WTC11 (cell line): ENCODE measurements at regions not wholly inside any gene's neighbourhood (a gene's known extent, or its start where the extent isn't known, plus 50 kb on each side); places are given as distances from the start of the nearest gene placed in this dataset.

ENCODE experiments used
- ATAC-seq: fragments of 200-7000 bp; cut with Tn5 transposase; 2 replicates; pipeline ENCODE4 v1.10.0; 2021; ENCODE audit warnings: mild to moderate bottlenecking, moderate library complexity
- CTCF ChIA-PET: fragments of 300-600 bp; sonication (Branson Sonifier 250); formaldehyde crosslinking; loops from one replicate; lab custom pipeline; 2021; ENCODE audit warnings: antibody characterized with exemption; lab: Charles Lee
- POLR2A ChIA-PET: fragments of 350-600 bp; sonication (Branson Sonifier 250); formaldehyde crosslinking; loops from one replicate; lab custom pipeline; 2021; ENCODE audit warnings: antibody characterized with exemption; lab: Charles Lee
- DNase-seq: peaks from one replicate; pipeline ENCODE4 v3.0.0; 2021; ENCODE audit warnings: low spot score
- H3K27ac Mint-ChIP-seq: 2 replicates; pipeline ENCODE4 v1.8.0; 2021; ENCODE audit warnings: mixed read lengths
- H3K27me3 Mint-ChIP-seq: 2 replicates; pipeline ENCODE4 v1.8.0; 2021; ENCODE audit warnings: low read depth, mild to moderate bottlenecking, moderate library complexity, mixed read lengths
- H3K36me3 Mint-ChIP-seq: 2 replicates; pipeline ENCODE4 v1.8.0; 2021; ENCODE audit warnings: mixed read lengths
- H3K4me1 Mint-ChIP-seq: 2 replicates; pipeline ENCODE4 v1.8.0; 2022; ENCODE audit warnings: mixed read lengths
- H3K4me3 Mint-ChIP-seq: 2 replicates; pipeline ENCODE4 v1.8.0; 2021; ENCODE audit warnings: mild to moderate bottlenecking, moderate library complexity, mixed read lengths
- H3K9me3 Mint-ChIP-seq: 2 replicates; pipeline ENCODE4 v1.8.0; 2021; ENCODE audit warnings: mixed read lengths
- ATF1 ChIP-seq: sonication (generic); formaldehyde crosslinking; IDR thresholded peaks from 2 replicates; pipeline ENCODE4 v1.8.1; 2023; ENCODE audit warnings: mild to moderate bottlenecking, moderate library complexity, missing genetic modification reagents
- HMGA2 ChIP-seq: fragments of 250-450 bp; sonication (Bioruptor Pico); IDR thresholded peaks from 2 replicates; pipeline ENCODE4 v1.4.0; 2021; ENCODE audit warnings: mild to moderate bottlenecking, moderate library complexity
- MXD4 ChIP-seq: fragments of 250-450 bp; sonication (Bioruptor Pico); IDR thresholded peaks from 2 replicates; pipeline ENCODE4 v1.8.0; 2021; ENCODE audit warnings: mild to moderate bottlenecking, moderate library complexity, borderline replicate concordance
- NFE2L1 ChIP-seq: sonication (generic); formaldehyde crosslinking; IDR thresholded peaks from 2 replicates; pipeline ENCODE4 v1.8.1; 2023; ENCODE audit warnings: missing genetic modification reagents
- NR2C2 ChIP-seq: sonication (generic); formaldehyde crosslinking; IDR thresholded peaks from 2 replicates; pipeline ENCODE4 v1.8.0; 2022; ENCODE audit warnings: mild to moderate bottlenecking, missing genetic modification reagents
- PRRX2 ChIP-seq: fragments of 250-450 bp; sonication (Bioruptor Pico); IDR thresholded peaks from 2 replicates; pipeline ENCODE4 v1.8.0; 2021; ENCODE audit warnings: mild to moderate bottlenecking
- TEAD4 ChIP-seq: sonication (generic); formaldehyde crosslinking; IDR thresholded peaks from 2 replicates; pipeline ENCODE4 v1.8.0; 2022; ENCODE audit warnings: mild to moderate bottlenecking, missing genetic modification reagents
- ZNF138 ChIP-seq: sonication (generic); formaldehyde crosslinking; conservative IDR thresholded peaks from 2 replicates; pipeline ENCODE4 v1.8.1; 2022; ENCODE audit warnings: mild to moderate bottlenecking, moderate library complexity, missing genetic modification reagents
- ZNF423 ChIP-seq: fragments of 250-450 bp; sonication (Bioruptor Pico); IDR thresholded peaks from 2 replicates; pipeline ENCODE4 v2.1.2; 2022; ENCODE audit warnings: mild to moderate bottlenecking, moderate library complexity
- ZNF671 ChIP-seq: fragments of 250-450 bp; sonication (Bioruptor Pico); IDR thresholded peaks from 2 replicates; pipeline ENCODE4 v1.8.0; 2021; ENCODE audit warnings: mild to moderate bottlenecking
- TF ChIP-seq, protein P1 (sequence below): sonication (generic); formaldehyde crosslinking; conservative IDR thresholded peaks from 2 replicates; pipeline ENCODE4 v1.8.1; 2023; ENCODE audit warnings: mild to moderate bottlenecking, low read depth, missing genetic modification reagents, moderate library complexity
- TF ChIP-seq, protein P2 (sequence below): sonication (generic); formaldehyde crosslinking; IDR thresholded peaks from 2 replicates; pipeline ENCODE4 v1.8.1; 2023; ENCODE audit warnings: mild to moderate bottlenecking, missing genetic modification reagents, borderline replicate concordance
- TF ChIP-seq, protein P3 (sequence below): sonication (generic); formaldehyde crosslinking; IDR thresholded peaks from 2 replicates; pipeline ENCODE4 v1.8.1; 2022; ENCODE audit warnings: mild to moderate bottlenecking, missing genetic modification reagents, moderate library complexity, borderline replicate concordance
- TF ChIP-seq, protein P4 (sequence below): sonication (generic); formaldehyde crosslinking; IDR thresholded peaks from 2 replicates; pipeline ENCODE4 v1.8.0; 2023; ENCODE audit warnings: missing genetic modification reagents, mild to moderate bottlenecking, borderline replicate concordance
- TF ChIP-seq, protein P5 (sequence below): fragments of 250-450 bp; sonication (Bioruptor Pico); IDR thresholded peaks from 2 replicates; pipeline ENCODE4 v1.9.0; 2021; ENCODE audit warnings: mild to moderate bottlenecking
- TF ChIP-seq, protein P6 (sequence below): sonication (generic); formaldehyde crosslinking; IDR thresholded peaks from 2 replicates; pipeline ENCODE4 v1.8.1; 2023; ENCODE audit warnings: mild to moderate bottlenecking, missing genetic modification reagents, moderate library complexity
- TF ChIP-seq, protein P7 (sequence below): sonication (generic); formaldehyde crosslinking; IDR thresholded peaks from 2 replicates; pipeline ENCODE4 v1.8.0; 2022; ENCODE audit warnings: missing genetic modification reagents

DNA sequence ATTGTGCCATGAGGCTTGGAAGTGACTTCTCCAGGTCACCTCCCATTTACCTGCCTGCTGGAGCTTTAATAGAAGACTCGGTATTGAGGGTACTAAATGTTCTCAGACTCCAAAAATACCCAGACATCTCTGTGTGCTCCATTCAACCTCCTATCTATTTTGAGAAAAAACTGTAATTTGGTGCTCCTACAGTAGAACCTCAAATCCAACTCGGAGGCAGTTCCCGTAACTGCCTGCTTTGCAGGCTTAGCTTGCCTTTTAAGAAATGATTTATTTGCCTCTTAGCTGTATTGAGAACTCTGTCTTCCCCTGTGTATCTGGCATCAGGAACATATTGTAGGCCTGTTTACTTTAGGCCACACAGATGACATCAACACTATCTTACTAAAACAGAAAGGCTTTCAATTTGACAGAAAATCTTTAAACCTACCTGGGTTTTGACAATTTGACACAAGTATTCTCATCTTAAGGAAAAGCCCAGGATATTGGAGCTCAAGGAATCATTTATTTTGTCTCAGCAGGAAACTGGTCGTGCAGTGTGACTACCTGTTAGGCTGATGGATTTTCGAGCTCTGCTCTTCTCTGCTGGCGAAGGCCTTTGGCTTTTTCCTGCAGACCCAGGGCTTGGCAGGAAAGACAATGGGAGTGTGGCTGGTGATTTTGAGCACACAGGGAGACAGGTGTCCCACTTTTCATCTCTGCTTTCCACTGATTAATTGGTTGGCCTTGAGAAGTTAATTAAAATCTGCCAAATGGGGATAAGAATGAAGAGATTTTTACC, 314.8 kb downstream of the SNAPC1 start:
- Mint-ChIP-seq H3K4me1 (peaks cover 4% of the 10 kb centered on the region; the same call in 1 of the 2 replicates), H3K27me3 (no peaks in the 10 kb centered on the region), H3K36me3 (no peaks in the 10 kb centered on the region), H3K9me3 (no peaks in the 10 kb centered on the region), H3K27ac (no peak overlapping the region), H3K4me3 (no peak overlapping the region)
- ChIA-PET POLR2A (no interaction called here), CTCF (interaction anchor here (1.2 to 1.8 kb wide), 2 partner anchors 47 to 50 kb away, joined by 4 read pairs; no protein-coding TSS in a partner anchor)
- DNase-seq (no peak), ATAC-seq (peak; percentile 24; the same call in 1 of the 2 replicates)
- TF ChIP-seq, protein P1, sequence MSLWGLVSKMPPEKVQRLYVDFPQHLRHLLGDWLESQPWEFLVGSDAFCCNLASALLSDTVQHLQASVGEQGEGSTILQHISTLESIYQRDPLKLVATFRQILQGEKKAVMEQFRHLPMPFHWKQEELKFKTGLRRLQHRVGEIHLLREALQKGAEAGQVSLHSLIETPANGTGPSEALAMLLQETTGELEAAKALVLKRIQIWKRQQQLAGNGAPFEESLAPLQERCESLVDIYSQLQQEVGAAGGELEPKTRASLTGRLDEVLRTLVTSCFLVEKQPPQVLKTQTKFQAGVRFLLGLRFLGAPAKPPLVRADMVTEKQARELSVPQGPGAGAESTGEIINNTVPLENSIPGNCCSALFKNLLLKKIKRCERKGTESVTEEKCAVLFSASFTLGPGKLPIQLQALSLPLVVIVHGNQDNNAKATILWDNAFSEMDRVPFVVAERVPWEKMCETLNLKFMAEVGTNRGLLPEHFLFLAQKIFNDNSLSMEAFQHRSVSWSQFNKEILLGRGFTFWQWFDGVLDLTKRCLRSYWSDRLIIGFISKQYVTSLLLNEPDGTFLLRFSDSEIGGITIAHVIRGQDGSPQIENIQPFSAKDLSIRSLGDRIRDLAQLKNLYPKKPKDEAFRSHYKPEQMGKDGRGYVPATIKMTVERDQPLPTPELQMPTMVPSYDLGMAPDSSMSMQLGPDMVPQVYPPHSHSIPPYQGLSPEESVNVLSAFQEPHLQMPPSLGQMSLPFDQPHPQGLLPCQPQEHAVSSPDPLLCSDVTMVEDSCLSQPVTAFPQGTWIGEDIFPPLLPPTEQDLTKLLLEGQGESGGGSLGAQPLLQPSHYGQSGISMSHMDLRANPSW, result no peak
- TF ChIP-seq NFE2L1 (CRISPR knock-in tag) (no peak), PRRX2 (no peak), NR2C2 (CRISPR knock-in tag) (no peak), MXD4 (CRISPR knock-in tag) (no peak), ZNF138 (CRISPR knock-in tag) (no peak), ZNF671 (CRISPR knock-in tag) (no peak), HMGA2 (CRISPR knock-in tag) (no peak), ATF1 (CRISPR knock-in tag) (no peak), ZNF423 (no peak), TEAD4 (no peak)
- TF ChIP-seq, protein P2, sequence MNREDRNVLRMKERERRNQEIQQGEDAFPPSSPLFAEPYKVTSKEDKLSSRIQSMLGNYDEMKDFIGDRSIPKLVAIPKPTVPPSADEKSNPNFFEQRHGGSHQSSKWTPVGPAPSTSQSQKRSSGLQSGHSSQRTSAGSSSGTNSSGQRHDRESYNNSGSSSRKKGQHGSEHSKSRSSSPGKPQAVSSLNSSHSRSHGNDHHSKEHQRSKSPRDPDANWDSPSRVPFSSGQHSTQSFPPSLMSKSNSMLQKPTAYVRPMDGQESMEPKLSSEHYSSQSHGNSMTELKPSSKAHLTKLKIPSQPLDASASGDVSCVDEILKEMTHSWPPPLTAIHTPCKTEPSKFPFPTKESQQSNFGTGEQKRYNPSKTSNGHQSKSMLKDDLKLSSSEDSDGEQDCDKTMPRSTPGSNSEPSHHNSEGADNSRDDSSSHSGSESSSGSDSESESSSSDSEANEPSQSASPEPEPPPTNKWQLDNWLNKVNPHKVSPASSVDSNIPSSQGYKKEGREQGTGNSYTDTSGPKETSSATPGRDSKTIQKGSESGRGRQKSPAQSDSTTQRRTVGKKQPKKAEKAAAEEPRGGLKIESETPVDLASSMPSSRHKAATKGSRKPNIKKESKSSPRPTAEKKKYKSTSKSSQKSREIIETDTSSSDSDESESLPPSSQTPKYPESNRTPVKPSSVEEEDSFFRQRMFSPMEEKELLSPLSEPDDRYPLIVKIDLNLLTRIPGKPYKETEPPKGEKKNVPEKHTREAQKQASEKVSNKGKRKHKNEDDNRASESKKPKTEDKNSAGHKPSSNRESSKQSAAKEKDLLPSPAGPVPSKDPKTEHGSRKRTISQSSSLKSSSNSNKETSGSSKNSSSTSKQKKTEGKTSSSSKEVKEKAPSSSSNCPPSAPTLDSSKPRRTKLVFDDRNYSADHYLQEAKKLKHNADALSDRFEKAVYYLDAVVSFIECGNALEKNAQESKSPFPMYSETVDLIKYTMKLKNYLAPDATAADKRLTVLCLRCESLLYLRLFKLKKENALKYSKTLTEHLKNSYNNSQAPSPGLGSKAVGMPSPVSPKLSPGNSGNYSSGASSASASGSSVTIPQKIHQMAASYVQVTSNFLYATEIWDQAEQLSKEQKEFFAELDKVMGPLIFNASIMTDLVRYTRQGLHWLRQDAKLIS (CRISPR knock-in tag), result no peak
- TF ChIP-seq, protein P3, sequence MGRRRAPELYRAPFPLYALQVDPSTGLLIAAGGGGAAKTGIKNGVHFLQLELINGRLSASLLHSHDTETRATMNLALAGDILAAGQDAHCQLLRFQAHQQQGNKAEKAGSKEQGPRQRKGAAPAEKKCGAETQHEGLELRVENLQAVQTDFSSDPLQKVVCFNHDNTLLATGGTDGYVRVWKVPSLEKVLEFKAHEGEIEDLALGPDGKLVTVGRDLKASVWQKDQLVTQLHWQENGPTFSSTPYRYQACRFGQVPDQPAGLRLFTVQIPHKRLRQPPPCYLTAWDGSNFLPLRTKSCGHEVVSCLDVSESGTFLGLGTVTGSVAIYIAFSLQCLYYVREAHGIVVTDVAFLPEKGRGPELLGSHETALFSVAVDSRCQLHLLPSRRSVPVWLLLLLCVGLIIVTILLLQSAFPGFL (CRISPR knock-in tag), result no peak
- TF ChIP-seq, protein P4, sequence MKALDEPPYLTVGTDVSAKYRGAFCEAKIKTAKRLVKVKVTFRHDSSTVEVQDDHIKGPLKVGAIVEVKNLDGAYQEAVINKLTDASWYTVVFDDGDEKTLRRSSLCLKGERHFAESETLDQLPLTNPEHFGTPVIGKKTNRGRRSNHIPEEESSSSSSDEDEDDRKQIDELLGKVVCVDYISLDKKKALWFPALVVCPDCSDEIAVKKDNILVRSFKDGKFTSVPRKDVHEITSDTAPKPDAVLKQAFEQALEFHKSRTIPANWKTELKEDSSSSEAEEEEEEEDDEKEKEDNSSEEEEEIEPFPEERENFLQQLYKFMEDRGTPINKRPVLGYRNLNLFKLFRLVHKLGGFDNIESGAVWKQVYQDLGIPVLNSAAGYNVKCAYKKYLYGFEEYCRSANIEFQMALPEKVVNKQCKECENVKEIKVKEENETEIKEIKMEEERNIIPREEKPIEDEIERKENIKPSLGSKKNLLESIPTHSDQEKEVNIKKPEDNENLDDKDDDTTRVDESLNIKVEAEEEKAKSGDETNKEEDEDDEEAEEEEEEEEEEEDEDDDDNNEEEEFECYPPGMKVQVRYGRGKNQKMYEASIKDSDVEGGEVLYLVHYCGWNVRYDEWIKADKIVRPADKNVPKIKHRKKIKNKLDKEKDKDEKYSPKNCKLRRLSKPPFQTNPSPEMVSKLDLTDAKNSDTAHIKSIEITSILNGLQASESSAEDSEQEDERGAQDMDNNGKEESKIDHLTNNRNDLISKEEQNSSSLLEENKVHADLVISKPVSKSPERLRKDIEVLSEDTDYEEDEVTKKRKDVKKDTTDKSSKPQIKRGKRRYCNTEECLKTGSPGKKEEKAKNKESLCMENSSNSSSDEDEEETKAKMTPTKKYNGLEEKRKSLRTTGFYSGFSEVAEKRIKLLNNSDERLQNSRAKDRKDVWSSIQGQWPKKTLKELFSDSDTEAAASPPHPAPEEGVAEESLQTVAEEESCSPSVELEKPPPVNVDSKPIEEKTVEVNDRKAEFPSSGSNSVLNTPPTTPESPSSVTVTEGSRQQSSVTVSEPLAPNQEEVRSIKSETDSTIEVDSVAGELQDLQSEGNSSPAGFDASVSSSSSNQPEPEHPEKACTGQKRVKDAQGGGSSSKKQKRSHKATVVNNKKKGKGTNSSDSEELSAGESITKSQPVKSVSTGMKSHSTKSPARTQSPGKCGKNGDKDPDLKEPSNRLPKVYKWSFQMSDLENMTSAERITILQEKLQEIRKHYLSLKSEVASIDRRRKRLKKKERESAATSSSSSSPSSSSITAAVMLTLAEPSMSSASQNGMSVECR (CRISPR knock-in tag), result no peak
- TF ChIP-seq, protein P5, sequence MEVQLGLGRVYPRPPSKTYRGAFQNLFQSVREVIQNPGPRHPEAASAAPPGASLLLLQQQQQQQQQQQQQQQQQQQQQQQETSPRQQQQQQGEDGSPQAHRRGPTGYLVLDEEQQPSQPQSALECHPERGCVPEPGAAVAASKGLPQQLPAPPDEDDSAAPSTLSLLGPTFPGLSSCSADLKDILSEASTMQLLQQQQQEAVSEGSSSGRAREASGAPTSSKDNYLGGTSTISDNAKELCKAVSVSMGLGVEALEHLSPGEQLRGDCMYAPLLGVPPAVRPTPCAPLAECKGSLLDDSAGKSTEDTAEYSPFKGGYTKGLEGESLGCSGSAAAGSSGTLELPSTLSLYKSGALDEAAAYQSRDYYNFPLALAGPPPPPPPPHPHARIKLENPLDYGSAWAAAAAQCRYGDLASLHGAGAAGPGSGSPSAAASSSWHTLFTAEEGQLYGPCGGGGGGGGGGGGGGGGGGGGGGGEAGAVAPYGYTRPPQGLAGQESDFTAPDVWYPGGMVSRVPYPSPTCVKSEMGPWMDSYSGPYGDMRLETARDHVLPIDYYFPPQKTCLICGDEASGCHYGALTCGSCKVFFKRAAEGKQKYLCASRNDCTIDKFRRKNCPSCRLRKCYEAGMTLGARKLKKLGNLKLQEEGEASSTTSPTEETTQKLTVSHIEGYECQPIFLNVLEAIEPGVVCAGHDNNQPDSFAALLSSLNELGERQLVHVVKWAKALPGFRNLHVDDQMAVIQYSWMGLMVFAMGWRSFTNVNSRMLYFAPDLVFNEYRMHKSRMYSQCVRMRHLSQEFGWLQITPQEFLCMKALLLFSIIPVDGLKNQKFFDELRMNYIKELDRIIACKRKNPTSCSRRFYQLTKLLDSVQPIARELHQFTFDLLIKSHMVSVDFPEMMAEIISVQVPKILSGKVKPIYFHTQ (CRISPR knock-in tag), result no peak
- TF ChIP-seq, protein P6, sequence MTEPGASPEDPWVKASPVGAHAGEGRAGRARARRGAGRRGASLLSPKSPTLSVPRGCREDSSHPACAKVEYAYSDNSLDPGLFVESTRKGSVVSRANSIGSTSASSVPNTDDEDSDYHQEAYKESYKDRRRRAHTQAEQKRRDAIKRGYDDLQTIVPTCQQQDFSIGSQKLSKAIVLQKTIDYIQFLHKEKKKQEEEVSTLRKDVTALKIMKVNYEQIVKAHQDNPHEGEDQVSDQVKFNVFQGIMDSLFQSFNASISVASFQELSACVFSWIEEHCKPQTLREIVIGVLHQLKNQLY (CRISPR knock-in tag), result no peak
- TF ChIP-seq, protein P7, sequence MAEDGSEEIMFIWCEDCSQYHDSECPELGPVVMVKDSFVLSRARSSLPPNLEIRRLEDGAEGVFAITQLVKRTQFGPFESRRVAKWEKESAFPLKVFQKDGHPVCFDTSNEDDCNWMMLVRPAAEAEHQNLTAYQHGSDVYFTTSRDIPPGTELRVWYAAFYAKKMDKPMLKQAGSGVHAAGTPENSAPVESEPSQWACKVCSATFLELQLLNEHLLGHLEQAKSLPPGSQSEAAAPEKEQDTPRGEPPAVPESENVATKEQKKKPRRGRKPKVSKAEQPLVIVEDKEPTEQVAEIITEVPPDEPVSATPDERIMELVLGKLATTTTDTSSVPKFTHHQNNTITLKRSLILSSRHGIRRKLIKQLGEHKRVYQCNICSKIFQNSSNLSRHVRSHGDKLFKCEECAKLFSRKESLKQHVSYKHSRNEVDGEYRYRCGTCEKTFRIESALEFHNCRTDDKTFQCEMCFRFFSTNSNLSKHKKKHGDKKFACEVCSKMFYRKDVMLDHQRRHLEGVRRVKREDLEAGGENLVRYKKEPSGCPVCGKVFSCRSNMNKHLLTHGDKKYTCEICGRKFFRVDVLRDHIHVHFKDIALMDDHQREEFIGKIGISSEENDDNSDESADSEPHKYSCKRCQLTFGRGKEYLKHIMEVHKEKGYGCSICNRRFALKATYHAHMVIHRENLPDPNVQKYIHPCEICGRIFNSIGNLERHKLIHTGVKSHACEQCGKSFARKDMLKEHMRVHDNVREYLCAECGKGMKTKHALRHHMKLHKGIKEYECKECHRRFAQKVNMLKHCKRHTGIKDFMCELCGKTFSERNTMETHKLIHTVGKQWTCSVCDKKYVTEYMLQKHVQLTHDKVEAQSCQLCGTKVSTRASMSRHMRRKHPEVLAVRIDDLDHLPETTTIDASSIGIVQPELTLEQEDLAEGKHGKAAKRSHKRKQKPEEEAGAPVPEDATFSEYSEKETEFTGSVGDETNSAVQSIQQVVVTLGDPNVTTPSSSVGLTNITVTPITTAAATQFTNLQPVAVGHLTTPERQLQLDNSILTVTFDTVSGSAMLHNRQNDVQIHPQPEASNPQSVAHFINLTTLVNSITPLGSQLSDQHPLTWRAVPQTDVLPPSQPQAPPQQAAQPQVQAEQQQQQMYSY (CRISPR knock-in tag), result no peak
